ENCODE measurements at regions not wholly inside any gene's neighbourhood (a gene's known extent, or its start where the extent isn't known, plus 50 kb on each side); places are given as distances from the start of the nearest gene placed in this dataset.

DNA sequence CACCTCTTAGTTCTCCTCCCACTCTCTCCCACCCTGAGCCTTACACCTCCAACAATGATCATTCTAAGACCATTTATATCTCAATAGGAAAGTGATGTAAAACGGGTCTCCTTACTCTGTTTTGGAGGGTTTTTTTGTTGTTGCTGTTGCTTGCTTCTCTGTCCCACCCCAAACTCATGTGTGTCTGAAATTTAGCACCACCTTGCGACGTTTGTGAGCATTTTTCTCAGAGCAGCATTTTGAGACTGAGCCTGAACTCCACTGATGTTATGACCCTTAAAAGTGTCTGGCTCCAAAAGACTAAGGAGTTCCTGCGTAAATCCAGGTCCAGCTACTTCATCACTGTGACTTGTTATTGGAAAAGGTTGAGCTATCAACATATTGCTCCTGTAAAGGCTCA is 155.0 kb downstream of the DAD1 start:
- Histone ChIP-seq H3K23ac (ENCODE audit: insufficient read length) (no peak overlapping the region), H3K18ac (ENCODE audit: extremely low read depth, low read length) (no peak overlapping the region), H2BK12ac (ENCODE audit: low read depth, low read length) (no peak overlapping the region), H3K23me2 (ENCODE audit: low read depth, low read length) (no peaks in the 10 kb centered on the region), H2AFZ (ENCODE audit: low read length) (0 out of 2 replicates have a peak overlapping the region, but pooled peaks have one; percentile 45), H4K91ac (replicated peaks; ENCODE audit: insufficient read length, low read length) (no peak overlapping the region), H4K8ac (ENCODE audit: extremely low read depth, insufficient read depth, low read length) (no peak overlapping the region), H4K5ac (ENCODE audit: insufficient read length, low read depth, low read length) (no peak overlapping the region), H3K4ac (replicated peaks; ENCODE audit: insufficient read length, low read depth, low read length) (no peak overlapping the region), H2BK5ac (ENCODE audit: low read depth, low read length) (no peak overlapping the region), H3K14ac (ENCODE audit: insufficient read length) (no peak overlapping the region), H3K56ac (replicated peaks; ENCODE audit: insufficient read length, low read depth, low read length) (no peak overlapping the region), H3K27ac (ENCODE audit: low read depth, low read length) (no peak overlapping the region), H3K27me3 (replicated peaks in 1 of 4; ENCODE audit: control insufficient read depth in 3 of 4, extremely low read depth in 1 of 4, insufficient read depth in 3 of 4, low read length in 3 of 4) (no peaks in the 10 kb centered on the region), H3K9ac (replicated peaks in 1 of 4; ENCODE audit: extremely low read depth in 1 of 4, low read depth in 3 of 4, low read length in 3 of 4) (no peak overlapping the region), H2BK120ac (replicated peaks; ENCODE audit: low read depth, low read length) (no peak overlapping the region), H4K20me1 (replicated peaks in 1 of 2; ENCODE audit: control insufficient read depth in 1 of 2, insufficient read depth in 2 of 2, low read length in 2 of 2) (no peaks in the 10 kb centered on the region), H3K4me2 (ENCODE audit: insufficient read depth in 1 of 2, low read depth in 2 of 2, low read length in 2 of 2) (no peak overlapping the region), H3K4me3 (ENCODE audit: extremely low read depth in 1 of 4, insufficient read depth in 2 of 4, low read depth in 3 of 4, low read length in 4 of 4) (no peak overlapping the region), H3K36me3 (ENCODE audit: control insufficient read depth in 2 of 4, insufficient read depth in 4 of 4, low read length in 3 of 4) (no peaks in the 10 kb centered on the region), H2AK5ac (ENCODE audit: low read depth, low read length) (no peak overlapping the region), H3K79me2 (ENCODE audit: control insufficient read depth in 1 of 2, insufficient read depth in 2 of 2, low read length in 2 of 2) (no peaks in the 10 kb centered on the region), H2BK15ac (ENCODE audit: low read length) (no peak overlapping the region), H3K4me1 (replicated peaks in 1 of 4; ENCODE audit: control insufficient read depth in 3 of 4, insufficient read depth in 4 of 4, low read length in 3 of 4) (no peaks in the 10 kb centered on the region), H3K79me1 (ENCODE audit: low read depth, low read length) (no peaks in the 10 kb centered on the region), H3K9me3 (ENCODE audit: insufficient read depth in 2 of 2, low read depth in 1 of 2, low read length in 1 of 2) (no peaks in the 10 kb centered on the region), H2BK20ac (ENCODE audit: low read length) (no peak overlapping the region)
- WGBS, 2 experiments (ENCODE audit: extremely low coverage in 1 of 2, insufficient coverage in 1 of 2, insufficient read length in 1 of 2, insufficient replicate concordance in 2 of 2, low coverage in 1 of 2, low lambda C conversion rate in 2 of 2, missing lambda C conversion rate in 1 of 2): 69% methylated on average over 4 of the region's 4 CpGs; no CpG with 5 or more reads in 1 of the 2 experiments
- ChIA-PET POLR2A (ENCODE audit: partially characterized antibody) (no interaction called here), CTCF (ENCODE audit: partially characterized antibody) (interaction anchor here (1.3 to 1.8 kb wide), 5 partner anchors 13 to 136 kb away, joined by 3 to 9 read pairs (median 5); no protein-coding TSS in a partner anchor)
- DNase-seq (ENCODE audit: low read depth in 1 of 2, low spot score in 2 of 2) (no peak), FAIRE-seq (no peak)
- TF ChIP-seq RAD21 (IDR thresholded peaks at IDR 0.05 in 1 of 2, conservative IDR thresholded peaks at IDR 0.05 in 1 of 2; ENCODE audit: low read depth in 2 of 2, low read length in 2 of 2) (peak in 1 of 2 experiments; percentile 6; a peak in 1 of 4 replicates), POLR2A (IDR thresholded peaks at IDR 0.05; ENCODE audit: control extremely low read depth in 1 of 2, low read depth in 2 of 2, low read length in 2 of 2) (no peak)
